Esophagus squamous epithelium (tissue), 4 donors: ENCODE measurements at regions not wholly inside any gene's neighbourhood (a gene's known extent, or its start where the extent isn't known, plus 50 kb on each side); places are given as distances from the start of the nearest gene placed in this dataset.

ENCODE experiments used
- CTCF ChIP-seq, 6 experiments: fragments of 450-650 bp in 4 of 6; fragments of 200-600 bp in 2 of 6; sonication (generic) in 2 of 6; IDR thresholded peaks; one replicate each; pipeline ENCODE4 v1.5.1; 2016 to 2019; ENCODE audit warnings: antibody characterized with exemption in 6 of 6, mild to moderate bottlenecking in 4 of 6, moderate library complexity in 4 of 6
- POLR2A ChIP-seq, 4 donors: fragments of 450-650 bp; IDR thresholded peaks; one replicate each; pipeline ENCODE4 v1.6.1; 2017; ENCODE audit warnings: antibody characterized with exemption in 4 of 4, mild to moderate bottlenecking in 4 of 4, moderate library complexity in 3 of 4

- TF ChIP-seq CTCF (IDR thresholded peaks at IDR 0.05) (no peak), POLR2A (IDR thresholded peaks at IDR 0.05) (no peak)
Observed at GRCh38 chr5:159422361-159422760, 92.1 kb upstream of the IL12B start.
